ENCODE measurements at regions not wholly inside any gene's neighbourhood (a gene's known extent, or its start where the extent isn't known, plus 50 kb on each side); places are given as distances from the start of the nearest gene placed in this dataset.

DNA sequence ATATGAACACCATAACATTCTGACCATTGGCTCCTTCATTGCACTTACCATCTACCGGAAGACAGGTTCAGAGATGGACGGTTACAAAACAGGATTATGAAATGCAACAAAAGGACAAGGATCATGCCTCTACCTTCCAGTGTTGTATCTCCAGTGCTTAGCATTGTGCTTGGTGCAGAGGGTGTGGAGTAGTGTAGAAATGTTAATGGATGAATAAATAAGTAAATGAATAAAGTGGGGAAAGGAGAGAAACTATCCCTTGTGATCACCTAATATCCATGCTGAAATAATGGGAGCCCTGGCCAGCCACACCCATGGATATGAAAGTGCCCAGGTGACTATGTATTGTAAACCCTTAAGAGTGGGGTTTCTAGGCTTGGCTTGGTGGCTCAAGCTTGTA lies 344.8 kb upstream of the LMCD1 start:
- TF ChIP-seq CTCF (conservative IDR thresholded peaks at IDR 0.05; ENCODE audit: low read depth, low read length): no peak
- intact Hi-C loops (cut with micrococcal nuclease; ENCODE audit: unreplicated experiment): no loop called here
- no TSS peak for BruUV-seq (replicated peaks)

GRCh38 chr3:8157640-8158039 lies 344.0 kb upstream of the LMCD1 start:
- Histone ChIP-seq H3K4me3 (ENCODE audit: low read depth, low read length, poor library complexity, severe bottlenecking) (no peak overlapping the region), H3K4me1 (ENCODE audit: insufficient read depth, low read length, poor library complexity, severe bottlenecking) (peaks cover 26% of the 10 kb centered on the region), H3K9me3 (ENCODE audit: low read depth, low read length, poor library complexity, severe bottlenecking) (no peaks in the 10 kb centered on the region), H3K27me3 (replicated peaks; ENCODE audit: insufficient read depth, low read depth, low read length, poor library complexity) (no peaks in the 10 kb centered on the region), H3K36me3 (ENCODE audit: insufficient read depth, low read length, poor library complexity, severe bottlenecking) (no peaks in the 10 kb centered on the region), H3K27ac (ENCODE audit: low read depth, low read length, poor library complexity, severe bottlenecking) (no peak overlapping the region)
- intact Hi-C loops (cut with micrococcal nuclease; ENCODE audit: unreplicated experiment): no loop called here
- TF ChIP-seq EZH2 (IDR thresholded peaks at IDR 0.05; ENCODE audit: borderline replicate concordance, low read depth, low read length, poor library complexity, severe bottlenecking) (no peak), CTCF (conservative IDR thresholded peaks at IDR 0.05; ENCODE audit: low read depth, low read length) (no peak)
- POLR2A ChIA-PET (ENCODE audit: low non-redundant PET): no interaction called here
- BruUV-seq (replicated peaks): no TSS peak
- DNase-seq (ENCODE audit: low spot score): no peak
- CTCF ChIA-PET: no interaction called here

More for the DNA sequence above, 344.8 kb upstream of the LMCD1 start:
- ChIA-PET CTCF (no interaction called here), POLR2A (ENCODE audit: low non-redundant PET) (no interaction called here)
- H3K36me3 ChIP-seq (ENCODE audit: insufficient read depth, low read length, poor library complexity, severe bottlenecking): no peaks in the 10 kb centered on the region
- H3K4me3 ChIP-seq (ENCODE audit: low read depth, low read length, poor library complexity, severe bottlenecking): no peak overlapping the region
- H3K27ac ChIP-seq (ENCODE audit: low read depth, low read length, poor library complexity, severe bottlenecking): no peak overlapping the region
- peaks cover 33% of the 10 kb centered on the region for H3K4me1 ChIP-seq (ENCODE audit: insufficient read depth, low read length, poor library complexity, severe bottlenecking)
- H3K27me3 ChIP-seq (replicated peaks; ENCODE audit: insufficient read depth, low read depth, low read length, poor library complexity): no peaks in the 10 kb centered on the region
- no peak for DNase-seq (ENCODE audit: low spot score)
- no peaks in the 10 kb centered on the region for H3K9me3 ChIP-seq (ENCODE audit: low read depth, low read length, poor library complexity, severe bottlenecking)

- Histone ChIP-seq H3K9me3 (ENCODE audit: low read depth, low read length, poor library complexity, severe bottlenecking) (no peaks in the 10 kb centered on the region), H3K4me1 (ENCODE audit: insufficient read depth, low read length, poor library complexity, severe bottlenecking) (no peaks in the 10 kb centered on the region), H3K27ac (ENCODE audit: low read depth, low read length, poor library complexity, severe bottlenecking) (no peak overlapping the region), H3K36me3 (ENCODE audit: insufficient read depth, low read length, poor library complexity, severe bottlenecking) (no peaks in the 10 kb centered on the region), H3K27me3 (replicated peaks; ENCODE audit: insufficient read depth, low read depth, low read length, poor library complexity) (no peaks in the 10 kb centered on the region), H3K4me3 (ENCODE audit: low read depth, low read length, poor library complexity, severe bottlenecking) (no peak overlapping the region)
- no TSS peak for BruUV-seq (replicated peaks)
- DNase-seq (ENCODE audit: low spot score): no peak
- TF ChIP-seq EZH2 (IDR thresholded peaks at IDR 0.05; ENCODE audit: borderline replicate concordance, low read depth, low read length, poor library complexity, severe bottlenecking): no peak
- intact Hi-C loops (cut with micrococcal nuclease; ENCODE audit: unreplicated experiment): no loop called here
- CTCF ChIA-PET: no interaction called here
- POLR2A ChIA-PET (ENCODE audit: low non-redundant PET): no interaction called here
These were observed 337.5 kb upstream of the LMCD1 start for GRCh38 chr3:8164145-8164544.

- POLR2A ChIA-PET (ENCODE audit: low non-redundant PET): no interaction called here
- H3K9me3 ChIP-seq (ENCODE audit: low read depth, low read length, poor library complexity, severe bottlenecking): no peaks in the 10 kb centered on the region
- no peak overlapping the region for H3K4me3 ChIP-seq (ENCODE audit: low read depth, low read length, poor library complexity, severe bottlenecking)
- intact Hi-C loops (cut with micrococcal nuclease; ENCODE audit: unreplicated experiment): no loop called here
- no peaks in the 10 kb centered on the region for H3K27me3 ChIP-seq (replicated peaks; ENCODE audit: insufficient read depth, low read depth, low read length, poor library complexity)
- peaks cover 4% of the 10 kb centered on the region for H3K4me1 ChIP-seq (ENCODE audit: insufficient read depth, low read length, poor library complexity, severe bottlenecking)
- no peaks in the 10 kb centered on the region for H3K36me3 ChIP-seq (ENCODE audit: insufficient read depth, low read length, poor library complexity, severe bottlenecking)
- DNase-seq (ENCODE audit: low spot score): no peak
- CTCF ChIA-PET: no interaction called here
- BruUV-seq (replicated peaks): no TSS peak
- H3K27ac ChIP-seq (ENCODE audit: low read depth, low read length, poor library complexity, severe bottlenecking): no peak overlapping the region
- no peak for TF ChIP-seq EZH2 (IDR thresholded peaks at IDR 0.05; ENCODE audit: borderline replicate concordance, low read depth, low read length, poor library complexity, severe bottlenecking)
- no peak for TF ChIP-seq CTCF (conservative IDR thresholded peaks at IDR 0.05; ENCODE audit: low read depth, low read length)
These were observed 335.6 kb upstream of the LMCD1 start for GRCh38 chr3:8166014-8166413.

Data from A673 (cell line).